SK-N-MC (cell line): ENCODE measurements at regions not wholly inside any gene's neighbourhood (a gene's known extent, or its start where the extent isn't known, plus 50 kb on each side); places are given as distances from the start of the nearest gene placed in this dataset.

ENCODE experiments used
- DNase-seq: peaks from one replicate; pipeline ENCODE4 v3.0.0-alpha.2; 2011; ENCODE audit warnings: low read depth, low spot score
- H3K27ac ChIP-seq: fragments of 200-600 bp; sonication (generic); 2 replicates; pipeline ENCODE4 v1.5.1; 2016; ENCODE audit warnings: mixed run types
- H3K36me3 ChIP-seq: fragments of 200-600 bp; sonication (generic); 2 replicates; pipeline ENCODE4 v1.6.1; 2017; ENCODE audit warnings: antibody characterized with exemption, low read length, mixed read lengths; ENCODE audit not compliant: insufficient read depth
- H3K4me3 ChIP-seq: fragments of 200-600 bp; sonication (generic); 2 replicates; pipeline ENCODE4 v1.5.1; 2016
- H3K9ac ChIP-seq: fragments of 200-600 bp; sonication (generic); 2 replicates; pipeline ENCODE4 v1.8.0; 2017; ENCODE audit warnings: mixed run types, mixed read lengths; ENCODE audit not compliant: insufficient read length
- H3K9me3 ChIP-seq: fragments of 200-600 bp; sonication (generic); 2 replicates; pipeline ENCODE4 v1.6.1; 2017; ENCODE audit warnings: low read depth, mild to moderate bottlenecking, antibody characterized with exemption, low read length, moderate library complexity, mixed read lengths
- EZH2 ChIP-seq: fragments of 200-600 bp; sonication (generic); IDR thresholded peaks from one replicate; pipeline ENCODE4 v1.6.1; 2017; ENCODE audit warnings: antibody characterized with exemption
- FOXP2 ChIP-seq: optimal IDR thresholded peaks from 2 replicates; pipeline ENCODE3; 2011; ENCODE audit warnings: mild to moderate bottlenecking, moderate library complexity; ENCODE audit not compliant: insufficient read depth; ENCODE audit errors: extremely low read length, control extremely low read depth
- POLR2AphosphoS5 ChIP-seq: IDR thresholded peaks from 2 replicates; pipeline ENCODE4 v1.6.1; 2012; ENCODE audit warnings: mild to moderate bottlenecking, low read depth, low read length, borderline replicate concordance

DNA sequence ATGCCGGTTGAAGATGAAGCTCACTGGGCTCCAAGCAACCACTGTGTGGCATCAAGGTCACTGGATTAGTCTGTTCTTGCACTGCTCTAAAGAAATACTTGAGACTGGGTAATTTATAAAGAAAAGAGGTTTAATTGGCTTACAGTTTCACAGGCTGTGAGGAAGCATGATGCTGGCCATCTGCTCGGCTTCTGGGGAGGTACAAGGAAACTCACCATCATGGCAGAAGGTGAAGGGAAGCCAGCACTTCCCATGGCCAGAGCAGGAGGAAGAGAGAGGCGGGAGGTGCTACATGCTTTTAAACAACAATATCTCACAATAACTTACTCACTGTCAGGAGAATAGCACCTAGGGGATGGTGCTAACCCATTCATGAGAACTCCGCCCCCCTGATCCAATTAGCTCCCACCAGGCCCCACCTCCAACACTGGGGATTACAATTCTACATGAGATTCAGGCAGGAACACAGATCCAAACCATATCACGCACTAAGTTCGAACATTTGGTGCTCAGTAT, 109.7 kb upstream of the MGAT5 start:
- no peak overlapping the region for H3K4me3 ChIP-seq
- TF ChIP-seq POLR2AphosphoS5, result no peak
- TF ChIP-seq FOXP2, result no peak
- no peak for TF ChIP-seq EZH2
- no peaks in the 10 kb centered on the region for H3K36me3 ChIP-seq
- H3K9ac ChIP-seq, result no peak overlapping the region
- no peak overlapping the region for H3K27ac ChIP-seq
- H3K9me3 ChIP-seq, result no peaks in the 10 kb centered on the region
- no peak for DNase-seq

DNA sequence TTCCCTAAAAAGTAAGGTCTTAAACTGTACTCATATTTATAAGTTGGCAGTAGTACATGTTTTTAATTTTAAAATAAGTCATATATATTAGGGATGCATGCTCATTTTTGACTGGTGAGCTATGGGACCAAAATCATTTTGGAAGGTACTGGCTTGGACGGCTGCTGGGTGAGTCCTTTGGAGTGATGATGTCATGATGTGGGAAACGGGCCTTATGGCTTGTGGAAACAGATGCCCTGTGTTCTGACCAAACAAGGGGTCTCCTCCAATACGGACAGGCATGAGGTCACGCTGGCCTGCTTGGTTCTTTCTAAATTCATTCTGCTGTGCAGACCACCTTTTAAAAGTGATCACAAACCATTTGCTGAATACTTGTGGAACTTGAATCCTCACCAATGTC, 109.2 kb upstream of the MGAT5 start:
- H3K9me3 ChIP-seq, result no peaks in the 10 kb centered on the region
- DNase-seq, result no peak
- no peak overlapping the region for H3K9ac ChIP-seq
- H3K36me3 ChIP-seq, result no peaks in the 10 kb centered on the region
- no peak overlapping the region for H3K4me3 ChIP-seq
- TF ChIP-seq EZH2 (no peak), POLR2AphosphoS5 (no peak), FOXP2 (no peak)
- no peak overlapping the region for H3K27ac ChIP-seq

DNA sequence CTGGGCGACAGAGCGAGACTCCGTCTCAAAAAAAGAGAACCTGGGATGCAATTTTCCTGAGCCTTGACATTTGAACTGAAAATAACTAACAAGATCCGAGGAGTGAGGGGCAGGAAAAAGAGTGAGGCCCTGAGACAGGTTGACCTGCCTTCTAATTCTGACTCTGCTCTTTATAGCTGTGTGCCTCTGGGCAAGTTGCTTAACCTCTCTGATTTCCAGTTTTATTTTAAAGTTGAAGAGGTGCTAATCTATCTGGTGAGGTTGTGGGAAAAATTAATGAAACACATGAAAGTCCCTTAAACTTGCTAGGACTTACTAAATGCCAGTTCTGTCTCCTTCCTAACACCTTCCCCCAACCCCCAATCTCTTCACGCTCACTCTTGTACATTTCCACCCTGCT, 108.4 kb upstream of the MGAT5 start:
- no peak for TF ChIP-seq POLR2AphosphoS5
- no peak for TF ChIP-seq FOXP2
- no peak for TF ChIP-seq EZH2
- H3K9me3 ChIP-seq, result no peaks in the 10 kb centered on the region
- H3K9ac ChIP-seq, result no peak overlapping the region
- H3K27ac ChIP-seq, result no peak overlapping the region
- no peak overlapping the region for H3K4me3 ChIP-seq
- no peak for DNase-seq
- H3K36me3 ChIP-seq, result no peaks in the 10 kb centered on the region

DNA sequence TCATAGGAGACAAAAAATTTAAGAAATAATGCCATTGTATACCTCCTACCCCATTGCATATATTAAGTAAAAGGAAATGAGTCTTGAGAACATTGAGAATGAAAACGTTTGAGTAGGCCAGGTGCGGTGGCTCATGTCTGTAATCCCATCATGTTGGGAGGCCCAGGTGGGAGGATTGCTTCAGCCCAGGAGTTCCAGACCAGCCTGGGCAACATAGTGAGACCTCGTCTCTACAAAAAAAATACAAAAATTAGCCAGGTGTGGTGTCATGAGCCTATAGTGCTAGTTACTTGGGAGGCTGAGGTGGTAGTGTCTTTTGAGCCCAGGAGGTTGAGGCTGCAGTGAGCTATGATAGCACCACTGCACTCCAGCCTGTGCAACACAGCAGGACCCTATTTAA, 107.7 kb upstream of the MGAT5 start:
- no peak for DNase-seq

DNA sequence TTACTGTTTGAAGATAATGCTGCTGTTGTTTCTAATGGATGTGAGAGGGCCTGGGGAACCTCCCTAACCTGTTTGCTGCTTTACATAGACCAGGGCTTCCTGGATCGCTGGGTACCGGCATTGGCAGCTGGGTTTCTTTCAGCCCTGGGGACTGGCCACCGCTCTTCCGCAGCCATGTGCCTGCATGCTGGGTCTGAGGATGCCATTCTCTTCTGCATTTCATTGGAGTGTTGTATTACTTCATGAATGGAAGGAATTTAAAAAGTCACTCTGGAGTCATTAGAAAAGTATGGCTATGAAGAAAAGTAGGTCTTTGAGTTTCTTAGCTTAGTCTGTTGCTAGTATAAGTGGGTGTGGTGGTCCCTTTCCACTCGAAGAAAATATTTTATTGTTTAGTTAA, 107.3 kb upstream of the MGAT5 start:
- Histone ChIP-seq H3K36me3 (no peaks in the 10 kb centered on the region), H3K27ac (no peak overlapping the region), H3K4me3 (no peak overlapping the region), H3K9ac (no peak overlapping the region), H3K9me3 (no peaks in the 10 kb centered on the region)
- no peak for DNase-seq
- TF ChIP-seq EZH2 (no peak), POLR2AphosphoS5 (no peak), FOXP2 (no peak)

More for the DNA sequence above, 107.7 kb upstream of the MGAT5 start:
- H3K9ac ChIP-seq, result no peak overlapping the region
- no peaks in the 10 kb centered on the region for H3K9me3 ChIP-seq
- TF ChIP-seq FOXP2 (no peak), EZH2 (no peak), POLR2AphosphoS5 (no peak)
- H3K36me3 ChIP-seq, result no peaks in the 10 kb centered on the region
- H3K4me3 ChIP-seq, result no peak overlapping the region
- no peak overlapping the region for H3K27ac ChIP-seq

DNA sequence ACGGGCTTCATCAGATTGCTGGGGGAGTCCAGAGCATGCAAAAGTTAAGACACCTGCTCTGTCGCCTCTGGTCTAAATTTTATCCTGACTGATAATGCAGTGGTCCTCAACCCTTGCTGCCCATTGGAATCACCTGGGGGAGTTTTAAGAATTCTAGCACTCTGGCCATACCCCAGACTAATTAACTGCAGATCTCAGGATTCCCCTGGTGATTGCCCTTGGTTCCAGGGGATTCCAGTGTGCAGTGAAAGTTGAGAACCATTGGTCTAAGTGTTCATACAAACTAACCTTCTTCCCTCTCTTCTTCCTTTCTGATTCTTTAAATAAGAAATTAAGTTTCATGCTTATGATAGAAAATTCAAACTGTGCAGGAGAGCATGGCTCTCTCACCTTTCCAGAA, 105.7 kb upstream of the MGAT5 start:
- no peak for DNase-seq
- H3K9me3 ChIP-seq, result no peaks in the 10 kb centered on the region
- TF ChIP-seq EZH2 (no peak), POLR2AphosphoS5 (no peak), FOXP2 (no peak)

DNA sequence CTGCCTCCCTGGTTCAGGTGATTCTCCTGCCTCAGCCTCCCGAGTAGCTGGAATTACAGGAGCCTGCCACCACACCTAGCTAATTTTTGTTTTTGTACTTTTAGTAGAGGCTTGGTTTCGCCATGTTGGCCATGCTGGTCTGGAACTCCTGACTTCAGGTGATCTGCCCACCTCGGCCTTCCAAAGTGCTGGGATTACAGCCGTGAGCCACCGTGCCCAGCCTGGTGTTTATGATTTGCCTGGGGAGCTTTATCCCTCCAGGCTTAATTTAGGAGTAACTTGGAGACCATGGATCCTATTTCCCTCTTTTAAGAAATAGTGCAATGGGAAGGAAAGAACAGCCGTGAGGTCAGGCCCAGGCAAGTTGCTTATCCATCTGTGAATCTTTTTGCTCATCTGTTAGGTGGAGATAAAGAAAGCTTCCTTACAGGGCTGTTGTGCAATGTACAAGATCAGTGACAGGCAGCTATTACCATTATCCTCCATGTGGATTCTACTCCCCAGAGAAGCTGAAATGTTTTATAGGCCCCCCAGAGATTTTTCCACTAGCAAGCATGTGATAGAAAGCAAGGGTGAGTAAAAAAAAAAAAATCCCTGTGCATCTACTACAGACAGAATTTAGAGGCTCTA, 104.9 kb upstream of the MGAT5 start:
- H3K36me3 ChIP-seq, result no peaks in the 10 kb centered on the region
- H3K9me3 ChIP-seq, result no peaks in the 10 kb centered on the region
- no peak overlapping the region for H3K27ac ChIP-seq
- H3K9ac ChIP-seq, result no peak overlapping the region
- no peak overlapping the region for H3K4me3 ChIP-seq
- peak; percentile 5 for DNase-seq
- TF ChIP-seq POLR2AphosphoS5 (no peak), EZH2 (no peak), FOXP2 (no peak)

More for the DNA sequence above, 105.7 kb upstream of the MGAT5 start:
- H3K9ac ChIP-seq, result no peak overlapping the region
- no peak overlapping the region for H3K4me3 ChIP-seq
- H3K27ac ChIP-seq, result no peak overlapping the region
- no peaks in the 10 kb centered on the region for H3K36me3 ChIP-seq

DNA sequence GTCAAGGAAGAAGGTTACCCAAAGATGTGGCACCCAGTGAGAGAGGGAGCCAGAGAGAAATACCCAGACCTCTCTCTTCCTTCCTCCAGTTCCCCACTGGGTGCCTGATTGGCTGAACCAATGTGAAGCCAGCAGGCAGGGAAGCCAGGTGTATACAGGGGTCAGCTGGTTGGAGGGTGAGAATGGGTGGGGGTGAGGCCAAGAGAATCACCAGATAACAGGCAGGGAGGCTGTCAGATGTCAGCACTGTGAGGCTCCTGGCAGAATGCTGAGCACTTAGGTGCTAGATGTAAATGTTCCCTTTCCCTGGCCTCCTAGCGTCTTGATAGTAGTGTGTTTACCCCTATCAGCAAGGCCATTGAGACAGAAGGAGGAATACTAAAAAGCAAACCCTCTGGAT, 104.0 kb upstream of the MGAT5 start:
- no peak for DNase-seq
- no peak for TF ChIP-seq EZH2
- TF ChIP-seq FOXP2, result no peak
- TF ChIP-seq POLR2AphosphoS5, result no peak
- H3K9me3 ChIP-seq, result no peaks in the 10 kb centered on the region
- no peak overlapping the region for H3K4me3 ChIP-seq
- no peak overlapping the region for H3K9ac ChIP-seq
- no peak overlapping the region for H3K27ac ChIP-seq
- H3K36me3 ChIP-seq, result no peaks in the 10 kb centered on the region

DNA sequence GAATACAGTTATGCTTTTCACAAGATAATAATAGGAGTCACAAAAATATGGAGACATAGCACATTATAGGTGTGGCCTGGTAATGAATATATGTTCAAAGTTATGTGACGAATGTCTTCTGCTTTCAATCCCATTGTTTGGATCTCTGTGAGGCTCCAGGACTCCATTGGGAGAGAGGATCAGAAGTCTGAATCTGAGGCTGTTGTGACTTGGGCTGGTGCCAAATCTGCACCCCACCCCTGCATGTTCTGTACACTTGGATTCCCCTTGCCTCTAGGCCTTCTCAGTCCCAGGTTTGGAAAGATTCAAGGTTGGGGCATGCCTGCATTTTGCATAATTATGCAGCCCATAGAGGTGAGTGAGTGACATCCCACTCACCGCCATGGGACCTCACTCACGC, 103.1 kb upstream of the MGAT5 start:
- no peak overlapping the region for H3K27ac ChIP-seq
- H3K9ac ChIP-seq, result no peak overlapping the region
- no peak for DNase-seq
- H3K4me3 ChIP-seq, result no peak overlapping the region
- no peaks in the 10 kb centered on the region for H3K36me3 ChIP-seq
- H3K9me3 ChIP-seq, result no peaks in the 10 kb centered on the region
- TF ChIP-seq FOXP2 (no peak), EZH2 (no peak), POLR2AphosphoS5 (no peak)
